Esophagus muscularis mucosa (tissue), 2 donors: ENCODE measurements at regions not wholly inside any gene's neighbourhood (a gene's known extent, or its start where the extent isn't known, plus 50 kb on each side); places are given as distances from the start of the nearest gene placed in this dataset.

Experiments used
- EP300 ChIP-seq: sonication (generic); formaldehyde crosslinking; IDR thresholded peaks from one replicate; pipeline ENCODE4 v1.6.1; 2017; ENCODE audit warnings: antibody characterized with exemption
- POLR2A ChIP-seq: fragments of 450-650 bp; IDR thresholded peaks from one replicate; pipeline ENCODE4 v1.6.1; 2017; ENCODE audit warnings: antibody characterized with exemption, moderate library complexity, mild to moderate bottlenecking, low read depth

DNA sequence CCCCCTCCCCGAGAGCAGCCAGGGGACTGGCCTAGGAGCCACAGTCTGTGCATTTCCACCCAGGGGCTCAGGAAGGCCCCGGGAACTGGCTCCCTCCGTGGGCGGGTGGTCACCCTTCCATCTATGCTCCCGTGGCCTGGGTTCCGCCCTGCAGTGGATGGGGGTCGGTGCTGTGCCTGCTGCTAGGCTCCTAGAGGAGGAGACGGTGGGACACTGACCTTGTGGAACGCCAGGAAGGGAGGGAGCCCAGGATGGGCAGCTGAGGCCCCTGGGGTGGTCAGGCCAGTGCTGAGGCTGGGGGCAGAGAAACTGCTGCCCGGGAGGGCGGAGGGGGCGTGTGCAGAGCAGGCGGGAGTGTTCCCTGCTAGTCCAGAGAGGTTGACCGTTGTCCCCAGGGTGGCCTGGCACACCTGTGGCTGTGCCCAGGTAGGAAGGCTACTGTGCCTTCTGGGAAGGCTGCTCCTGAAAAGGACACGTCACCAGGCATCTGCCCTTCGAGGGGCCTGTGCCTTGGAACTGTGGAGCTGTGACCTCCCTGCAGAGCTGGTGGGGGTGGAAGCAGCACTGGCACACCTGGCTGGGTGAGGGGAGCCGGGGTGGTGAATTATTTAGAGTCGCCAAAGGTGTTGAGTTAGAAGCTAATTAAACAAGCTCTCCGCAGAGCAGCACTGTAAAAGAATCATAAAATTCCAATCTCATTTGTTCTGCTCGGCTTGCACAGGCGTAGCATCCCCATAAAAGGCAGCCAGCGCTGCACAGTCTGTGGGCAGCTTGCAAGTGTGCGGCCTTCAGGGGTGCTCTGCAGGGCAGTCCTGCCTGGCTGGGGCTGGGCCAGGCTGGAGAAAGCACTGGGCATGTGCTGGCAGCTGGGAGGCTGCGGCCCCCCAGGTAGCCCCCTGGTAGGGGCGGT, 145.1 kb downstream of the KIF26A start:
- TF ChIP-seq POLR2A (no peak), EP300 (no peak)
